Nucleus accumbens (tissue), 56 donors: ENCODE measurements at regions not wholly inside any gene's neighbourhood (a gene's known extent, or its start where the extent isn't known, plus 50 kb on each side); places are given as distances from the start of the nearest gene placed in this dataset.
A peak's percentile ranks its signal among the peaks of the same experiment; 100 is the strongest.

Source experiments
- DNase-seq, 56 donors: peaks; one replicate each; lab custom pipeline; 2025; lab: John Stamatoyannopoulos, UW

- no peak for DNase-seq
These were observed 194.3 kb upstream of the PITRM1 start for GRCh38 chr10:3366735-3367405.

- DNase-seq = no peak
These were observed 193.5 kb upstream of the PITRM1 start for GRCh38 chr10:3366043-3366442.

GRCh38 chr10:3365630-3366029 is 193.0 kb upstream of the PITRM1 start:
- DNase-seq = no peak

- DNase-seq = no peak
These were observed 192.3 kb upstream of the PITRM1 start for GRCh38 chr10:3364768-3365480.

- DNase-seq = no peak
These were observed 190.9 kb upstream of the PITRM1 start for GRCh38 chr10:3363311-3364045.

- no peak for DNase-seq
These were observed 189.8 kb upstream of the PITRM1 start for GRCh38 chr10:3362394-3362793.

- no peak for DNase-seq
These were observed 189.1 kb upstream of the PITRM1 start for GRCh38 chr10:3361640-3362039.

- DNase-seq = no peak
These were observed 185.2 kb upstream of the PITRM1 start for GRCh38 chr10:3357737-3358136.

GRCh38 chr10:3355536-3355935 is 183.0 kb upstream of the PITRM1 start:
- DNase-seq = no peak

GRCh38 chr10:3354174-3354900 is 181.8 kb upstream of the PITRM1 start:
- DNase-seq = no peak

- DNase-seq = peak in 1 of 56 donors; percentile 11
These were observed 180.7 kb upstream of the PITRM1 start for GRCh38 chr10:3353235-3353634.

GRCh38 chr10:3350617-3351258 is 178.2 kb upstream of the PITRM1 start:
- no peak for DNase-seq

GRCh38 chr10:3350205-3350604 is 177.6 kb upstream of the PITRM1 start:
- no peak for DNase-seq

GRCh38 chr10:3348564-3348963 is 176.0 kb upstream of the PITRM1 start:
- no peak for DNase-seq

- DNase-seq = peak in 2 of 56 donors; percentile 8 to 16
These were observed 175.0 kb upstream of the PITRM1 start for GRCh38 chr10:3347413-3348182.

GRCh38 chr10:3346851-3347250 is 174.3 kb upstream of the PITRM1 start:
- DNase-seq = peak in 8 of 56 donors; percentile 12 to 36 (median 19)

- no peak for DNase-seq
These were observed 170.2 kb upstream of the PITRM1 start for GRCh38 chr10:3342771-3343170.

- no peak for DNase-seq
These were observed 167.6 kb upstream of the PITRM1 start for GRCh38 chr10:3340127-3340730.

GRCh38 chr10:3339531-3339950 is 167.0 kb upstream of the PITRM1 start:
- no peak for DNase-seq
